G401 (cell line): ENCODE measurements at regions not wholly inside any gene's neighbourhood (a gene's known extent, or its start where the extent isn't known, plus 50 kb on each side); places are given as distances from the start of the nearest gene placed in this dataset.
"Not testable (repeated sequence)": the region's sequence is repeated elsewhere in the genome, so short reads cannot be mapped to it uniquely, and the experiment has no call there.

Experiments used
- DNase-seq: peaks from one replicate; pipeline ENCODE4 v3.0.0-alpha.2; 2015; ENCODE audit warnings: low spot score
- in situ Hi-C: cut with HindIII; loops from 2 replicates; pipeline ENCODE4 v1.10.0; 2016; ENCODE audit warnings: low sequenced_read_pairs, mixed read lengths

DNA sequence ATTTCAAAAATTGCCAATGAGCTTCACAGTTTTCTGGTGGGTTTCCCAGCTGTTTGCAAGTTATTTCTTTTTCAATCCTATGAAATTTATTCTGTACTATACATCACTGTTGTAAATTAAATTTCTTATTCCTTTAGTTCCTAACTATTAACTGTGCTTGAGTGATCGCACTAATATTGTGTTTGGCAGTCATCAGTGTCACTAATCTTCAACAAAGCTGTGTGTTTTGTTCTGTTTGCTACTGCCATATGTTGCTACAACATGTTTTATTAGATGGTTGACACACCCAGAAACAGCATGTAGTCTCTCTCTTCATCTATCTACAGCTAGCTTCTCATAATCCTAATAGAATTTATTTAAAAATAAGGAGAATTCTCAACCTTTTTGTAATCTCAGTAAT, 453.6 kb upstream of the PRR20A start:
- peak; percentile 18 for DNase-seq
- in situ Hi-C loops, result no loop called here

DNA sequence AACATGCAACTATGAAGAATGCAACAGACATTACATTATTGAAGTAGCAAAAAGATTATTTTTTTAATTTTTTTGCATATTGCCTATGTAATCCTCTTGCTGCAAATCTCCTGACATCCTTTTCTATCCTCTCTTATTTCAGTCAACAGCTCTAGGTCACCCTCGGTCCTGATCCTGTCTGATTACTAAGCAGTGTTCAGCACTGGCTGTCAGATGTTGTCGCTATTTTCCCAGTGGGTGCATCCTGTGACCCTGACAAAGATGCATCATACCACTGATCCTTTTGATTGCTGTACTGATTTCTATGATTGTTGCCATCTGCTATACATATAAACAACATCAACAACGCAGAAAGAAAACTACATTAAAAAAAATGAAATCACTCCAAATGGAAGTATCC, 443.7 kb upstream of the PRR20A start:
- in situ Hi-C loops, result no loop called here
- DNase-seq, result no peak

DNA sequence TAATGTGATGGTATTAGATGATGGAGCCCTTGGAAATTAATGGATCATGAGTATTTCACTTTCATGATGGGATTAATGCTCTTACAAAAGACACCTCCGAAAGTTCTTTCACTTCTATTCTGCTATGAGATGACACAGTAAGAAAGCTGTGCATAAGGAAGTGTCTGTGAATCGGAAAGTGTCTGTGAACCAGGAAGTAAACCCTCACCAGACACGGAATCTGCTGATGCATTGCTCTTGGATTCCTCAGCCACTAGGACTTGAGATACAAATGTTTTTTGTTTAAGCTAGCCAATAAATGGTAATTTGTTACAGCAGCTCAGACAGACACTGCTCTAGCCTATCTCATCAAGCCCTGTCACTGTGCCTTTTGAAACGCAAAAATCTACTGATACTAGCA, 440.4 kb upstream of the PRR20A start:
- DNase-seq, result no peak
- in situ Hi-C loops, result no loop called here

DNA sequence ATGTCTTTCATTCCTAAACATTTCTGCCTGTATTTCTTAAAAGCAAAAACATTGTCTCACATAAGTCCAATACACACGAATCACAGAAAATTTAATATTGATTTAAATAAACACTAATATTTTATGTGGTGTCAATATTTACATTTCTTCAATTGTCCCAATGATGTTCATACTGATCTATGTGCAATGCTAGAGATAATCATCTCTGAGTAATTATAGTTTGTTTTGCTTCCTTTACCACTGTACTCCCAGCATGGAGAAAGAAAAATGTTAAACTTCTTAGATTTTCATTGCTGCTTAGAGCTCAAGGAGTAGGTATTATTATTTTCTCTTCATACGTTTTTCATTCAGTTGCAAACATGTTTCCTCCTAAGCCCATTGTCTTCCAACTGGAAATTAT, 434.2 kb upstream of the PRR20A start:
- no peak for DNase-seq

DNA sequence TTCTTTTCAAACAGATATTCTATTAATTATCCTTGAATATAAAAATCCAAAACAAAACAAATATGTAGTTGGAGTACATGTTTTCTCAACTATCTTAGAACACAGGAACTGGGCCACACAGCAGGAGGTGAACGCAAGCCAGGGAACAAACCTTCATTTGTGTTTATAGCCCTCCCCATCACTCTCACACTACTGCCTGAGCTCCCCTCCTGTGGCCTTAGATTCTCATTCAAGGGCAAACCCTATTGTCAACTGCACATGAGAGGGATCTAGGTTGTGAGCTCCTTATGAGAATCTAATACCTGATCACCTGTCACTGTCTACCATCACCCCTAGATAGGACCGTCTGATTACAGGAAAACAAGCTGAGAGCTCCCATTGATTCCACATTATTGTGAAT, 427.1 kb upstream of the PRR20A start:
- no peak for DNase-seq
- in situ Hi-C loops, result no loop called here

More for the DNA sequence above, 434.2 kb upstream of the PRR20A start:
- in situ Hi-C loops, result no loop called here

DNA sequence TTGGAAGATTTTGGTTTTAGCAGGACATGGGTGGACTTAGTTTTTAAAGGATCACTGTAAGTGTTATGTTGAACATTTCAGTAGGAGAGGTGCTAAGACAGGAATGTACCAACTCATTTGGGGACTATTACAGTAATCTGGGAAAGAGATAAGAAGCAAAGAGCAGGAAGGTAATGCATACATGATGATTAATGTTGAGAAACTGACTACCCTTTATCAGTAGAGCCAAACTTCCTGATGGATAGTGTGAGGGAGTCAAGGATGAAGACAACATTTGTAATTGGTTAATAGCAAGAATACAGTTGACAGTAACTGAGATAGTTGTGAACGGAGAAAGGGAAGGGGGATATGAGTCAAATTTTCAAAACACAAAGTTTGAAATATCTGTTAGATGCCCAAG, 421.9 kb upstream of the PRR20A start:
- DNase-seq, result no peak
- in situ Hi-C loops, result no loop called here

DNA sequence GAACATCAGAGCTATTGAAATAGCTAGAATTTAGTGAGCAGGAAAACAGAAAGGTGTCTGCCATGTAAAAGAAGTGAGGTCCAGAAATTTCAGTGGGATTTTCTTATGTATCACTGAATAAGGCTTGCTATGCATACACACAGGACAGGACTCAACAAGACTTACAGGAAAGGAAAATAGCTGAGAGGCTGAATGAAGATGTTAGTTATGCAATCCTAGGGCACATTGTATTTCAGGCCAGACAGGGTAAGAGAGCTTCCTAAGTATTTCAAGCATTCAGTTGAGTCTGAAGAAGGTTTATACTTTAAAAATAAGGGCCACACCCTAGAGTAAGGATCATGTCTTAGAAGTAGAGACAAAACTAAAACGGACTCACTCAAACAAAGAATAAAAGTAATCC, 419.9 kb upstream of the PRR20A start:
- in situ Hi-C loops, result no loop called here
- DNase-seq, result no peak

GRCh38 chr13:56735537-56735942, 405.2 kb upstream of the PRR20A start:
- in situ Hi-C loops, result no loop called here
- no peak for DNase-seq

- no peak for DNase-seq
- in situ Hi-C loops, result no loop called here
These were observed 403.8 kb upstream of the PRR20A start for GRCh38 chr13:56736966-56737365.

GRCh38 chr13:56752636-56753035, 388.1 kb upstream of the PRR20A start:
- no peak for DNase-seq
- in situ Hi-C loops, result no loop called here

- in situ Hi-C loops, result no loop called here
- DNase-seq, result no peak
These were observed 385.4 kb upstream of the PRR20A start for GRCh38 chr13:56755181-56755935.

DNA sequence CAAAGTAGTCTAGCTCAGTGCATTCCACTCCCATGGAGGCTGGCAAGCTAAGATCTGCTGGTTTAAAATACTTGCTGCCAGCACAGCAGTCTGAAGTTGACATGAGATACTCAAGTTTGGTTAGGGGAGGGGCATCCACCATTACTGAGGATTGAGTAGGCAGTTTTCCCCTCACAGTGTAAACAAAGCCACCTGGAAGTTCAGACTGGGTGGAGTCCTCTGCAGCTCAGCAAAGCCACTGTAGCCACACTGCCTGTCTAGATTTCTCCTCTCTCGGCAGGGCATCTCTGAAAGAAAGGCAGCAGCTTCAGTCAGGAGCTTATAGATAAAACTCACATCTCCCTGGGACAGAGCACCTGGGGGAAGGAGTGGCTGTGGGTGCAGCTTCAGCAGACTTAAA, 377.4 kb upstream of the PRR20A start:
- in situ Hi-C loops, DNase-seq: not testable (repeated sequence)

DNA sequence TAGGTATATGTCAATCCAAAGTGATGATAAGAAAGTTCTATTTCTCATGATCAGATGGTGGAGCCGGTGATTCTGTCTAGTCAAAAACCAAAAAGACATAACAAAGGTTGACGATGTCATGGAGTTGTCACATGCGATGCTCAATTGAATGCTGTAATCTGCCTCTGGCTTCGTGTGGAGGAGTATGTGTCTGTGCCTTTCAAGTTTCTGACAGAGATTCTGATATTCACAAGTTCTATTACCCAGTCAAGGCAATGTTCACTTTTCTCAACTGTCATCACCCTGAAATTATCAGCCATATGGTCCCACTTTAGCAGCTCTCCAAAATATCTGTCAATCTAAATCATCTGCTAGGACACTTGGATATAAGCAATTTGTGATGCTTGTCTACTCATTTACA, 367.6 kb upstream of the PRR20A start:
- in situ Hi-C loops, result no loop called here

DNA sequence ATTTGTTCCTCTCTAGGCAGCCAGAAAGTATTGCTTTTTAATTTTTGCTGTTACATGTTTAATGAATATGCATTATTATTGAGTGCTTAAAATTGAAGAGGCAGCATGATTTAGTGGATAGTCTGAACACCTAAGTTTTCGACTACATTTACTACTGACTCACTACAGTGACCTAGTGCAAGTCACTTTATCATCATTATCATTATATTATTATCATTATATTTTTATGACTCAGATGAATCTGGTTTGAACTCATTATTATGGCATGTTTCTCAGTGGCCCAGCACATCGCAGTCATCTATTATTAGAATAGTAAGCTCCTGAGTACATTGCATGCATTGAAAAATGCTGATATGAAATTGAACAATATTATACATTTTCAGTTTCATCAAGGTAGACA, 351.2 kb upstream of the PRR20A start:
- in situ Hi-C loops, result no loop called here
- DNase-seq, result no peak

More for the DNA sequence above, 367.6 kb upstream of the PRR20A start:
- no peak for DNase-seq

GRCh38 chr13:56837161-56837560, 303.6 kb upstream of the PRR20A start:
- in situ Hi-C loops, result no loop called here
- no peak for DNase-seq

DNA sequence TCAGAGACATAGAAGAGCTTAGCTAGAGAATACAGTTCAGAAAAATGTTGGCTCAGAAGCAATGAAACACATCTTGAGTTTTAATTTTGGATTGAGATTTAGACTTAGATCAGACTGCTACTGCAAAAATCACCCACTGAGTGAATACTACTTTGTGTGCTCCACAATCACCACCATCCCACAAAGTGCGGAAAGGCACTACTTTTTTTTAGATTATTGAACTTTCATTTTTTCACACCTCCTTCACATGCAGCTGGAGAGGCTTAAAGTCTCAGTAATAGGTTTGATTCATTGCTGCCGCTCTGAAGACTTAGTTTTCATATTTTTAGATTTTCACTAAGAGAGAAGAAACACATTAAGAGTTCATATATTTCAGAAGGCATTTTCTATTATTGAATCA, 289.9 kb upstream of the PRR20A start:
- in situ Hi-C loops, result no loop called here
- DNase-seq, result no peak

DNA sequence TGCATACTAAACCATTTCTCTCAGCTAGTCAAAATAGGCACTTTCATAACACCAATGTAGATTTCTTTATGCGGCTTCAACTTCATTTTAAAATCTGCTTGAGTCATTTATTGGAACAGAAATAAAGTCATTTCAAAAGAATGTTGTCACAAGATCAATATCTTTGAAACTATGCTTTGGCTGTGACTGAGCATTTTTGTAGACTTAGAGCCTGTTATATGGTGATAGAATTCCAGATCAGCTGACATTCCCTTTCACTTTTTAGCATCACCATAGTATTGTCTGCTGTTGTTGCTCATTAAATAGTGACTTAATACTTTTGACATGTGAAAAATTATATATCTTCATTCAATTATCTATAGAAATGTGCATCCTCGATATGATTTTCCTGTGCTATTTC, 279.2 kb upstream of the PRR20A start:
- in situ Hi-C loops, result no loop called here
- DNase-seq, result no peak

DNA sequence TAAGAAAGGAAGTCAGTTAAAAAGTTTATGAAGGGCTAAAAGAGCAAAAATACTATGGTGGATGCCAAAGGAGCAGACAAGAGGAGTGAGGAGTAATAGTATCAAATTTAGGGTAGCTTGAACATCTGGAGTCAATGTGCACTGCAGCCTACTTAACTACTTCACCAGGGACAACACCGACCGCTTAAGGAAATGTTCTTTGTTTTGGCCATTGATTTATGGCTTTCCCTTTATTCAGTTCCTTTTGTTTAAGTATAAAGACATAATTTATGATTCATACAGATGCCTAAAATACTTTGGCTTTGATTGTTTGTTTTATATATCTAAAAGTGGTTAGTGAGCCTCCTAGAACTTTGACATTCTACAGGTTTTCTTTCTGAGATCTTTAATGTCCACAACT, 276.3 kb upstream of the PRR20A start:
- in situ Hi-C loops, result no loop called here
- DNase-seq, result no peak

DNA sequence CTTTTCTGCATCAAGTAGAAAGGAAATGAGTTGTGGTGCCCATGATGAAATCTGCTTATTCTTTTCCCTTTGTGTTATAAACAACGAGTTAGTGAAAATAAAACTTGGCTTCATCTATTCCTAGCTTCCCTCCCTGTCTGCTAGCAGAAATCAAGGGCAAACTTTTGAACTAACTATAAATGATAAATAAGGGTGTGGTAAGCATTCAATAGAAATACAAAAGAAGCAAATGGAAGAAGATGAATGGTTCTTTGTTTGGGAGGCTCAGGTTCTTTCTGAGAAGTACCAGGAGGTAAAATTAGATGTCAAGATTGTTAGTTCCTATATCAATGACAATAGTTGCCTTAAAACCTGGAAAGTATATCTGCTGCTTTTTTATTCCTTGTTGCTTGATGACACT, 275.3 kb upstream of the PRR20A start:
- in situ Hi-C loops, result no loop called here

DNA sequence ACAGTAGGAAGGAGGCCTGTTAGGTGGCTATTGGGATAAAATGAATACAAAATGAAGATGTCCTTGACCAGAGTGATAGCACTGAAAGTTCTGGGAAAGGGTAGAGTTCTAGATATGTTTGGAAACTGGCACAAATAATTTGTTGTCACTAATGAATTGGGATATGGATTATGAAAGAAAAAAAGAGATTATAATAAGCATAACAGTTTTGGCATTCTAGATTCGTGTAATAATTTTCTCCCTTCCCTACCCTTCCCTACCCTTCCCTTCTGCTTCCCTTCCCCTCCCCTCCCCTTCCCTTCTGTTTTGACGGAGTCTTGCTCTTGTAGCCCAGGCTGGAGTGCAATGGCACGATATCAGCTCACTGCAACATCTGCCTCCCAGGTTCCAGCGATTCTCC, 271.0 kb upstream of the PRR20A start:
- in situ Hi-C loops, result no loop called here
- DNase-seq, result no peak

More for the DNA sequence above, 275.3 kb upstream of the PRR20A start:
- DNase-seq, result no peak

- DNase-seq, result no peak
- in situ Hi-C loops, result no loop called here
These were observed 254.3 kb upstream of the PRR20A start for GRCh38 chr13:56886398-56886797.
